HCT116 (cell line): ENCODE measurements at regions not wholly inside any gene's neighbourhood (a gene's known extent, or its start where the extent isn't known, plus 50 kb on each side); places are given as distances from the start of the nearest gene placed in this dataset.

Source experiments
- ATAC-seq: fragments of 200-7000 bp; cut with Tn5 transposase; 2 replicates; pipeline ENCODE4 v1.9.1; 2020; ENCODE audit warnings: mild to moderate bottlenecking, moderate library complexity
- BruUV-seq: library from RNA; stranded (reverse); fragments of 400-500 nt; replicated peaks from 2 replicates; lab custom pipeline; 2021; lab: Mats Ljungman, UMichigan
- CTCF ChIA-PET: fragments of 300-600 bp; sonication (Branson Sonifier 250); formaldehyde crosslinking; loops from one replicate; lab custom pipeline; 2021; ENCODE audit warnings: antibody characterized with exemption; lab: Charles Lee
- POLR2A ChIA-PET: fragments of 300-600, 350-600 bp; sonication (Branson Sonifier 250); formaldehyde crosslinking; loops from one replicate; lab custom pipeline; 2021; ENCODE audit warnings: antibody characterized with exemption; lab: Charles Lee
- RAD21 ChIA-PET, 2 experiments: fragments of 300-600 bp; sonication (Branson Sonifier 250); formaldehyde crosslinking; loops; one replicate each; lab custom pipeline; 2023; ENCODE audit warnings: low total read pairs in 2 of 2; ENCODE audit not compliant: uncharacterized antibody in 2 of 2, unreplicated experiment in 2 of 2, low non-redundant PET in 1 of 2; lab: Charles Lee
- DNase-seq: peaks from one replicate; pipeline ENCODE4 v3.0.0-alpha.2; 2010; ENCODE audit warnings: low read depth, low spot score
- H2AFZ ChIP-seq: fragments of 200-600 bp; shearing (Covaris generic), sonication (generic); 2 replicates; pipeline ENCODE4 v1.6.1; 2017; ENCODE audit warnings: low read depth, mixed run types, mixed read lengths, antibody characterized with exemption, low read length; ENCODE audit not compliant: poor library complexity, severe bottlenecking
- H3K27ac ChIP-seq: 2 replicates; pipeline ENCODE4 v1.5.1; 2012; ENCODE audit warnings: low read depth, low read length
- H3K27me3 ChIP-seq: fragments of 200-600 bp; sonication (generic); 2 replicates; pipeline ENCODE4 v1.6.1; 2016; ENCODE audit warnings: mixed run types, low read length, mixed read lengths; ENCODE audit not compliant: insufficient read depth
- H3K36me3 ChIP-seq, 2 experiments: fragments of 200-500 bp in 1 of 2; fragments of 200-600 bp in 1 of 2; sonication (Bioruptor generic) in 1 of 2; sonication (generic) in 1 of 2; 2 replicates each; pipeline versions ENCODE4 v1.5.1 to v1.6.1; 2014 to 2016; ENCODE audit warnings: low read length in 2 of 2, inconsistent platforms in 1 of 2, mixed read lengths in 1 of 2, mixed run types in 1 of 2; ENCODE audit not compliant: insufficient read depth in 2 of 2, control insufficient read depth in 1 of 2
- H3K4me1 ChIP-seq, 2 experiments: fragments of 200-600 bp in 1 of 2; sonication (generic) in 1 of 2; 2 replicates each; pipeline versions ENCODE4 v1.5.1 to v1.6.1; 2012 to 2017; ENCODE audit warnings: low read length in 2 of 2, inconsistent platforms in 1 of 2, mild to moderate bottlenecking in 1 of 2, mixed read lengths in 1 of 2, mixed run types in 1 of 2, moderate library complexity in 1 of 2; ENCODE audit not compliant: insufficient read depth in 2 of 2, control insufficient read depth in 1 of 2
- H3K4me2 ChIP-seq: fragments of 200-600 bp; sonication (generic); 2 replicates; pipeline ENCODE4 v1.6.1; 2017; ENCODE audit warnings: mixed run types, low read length, mixed read lengths
- H3K4me3 ChIP-seq, 2 experiments: fragments of 200-600 bp in 1 of 2; sonication (generic) in 1 of 2; replicated peaks in 1 of 2; 2 replicates each; pipeline ENCODE4 v1.5.1; 2011 to 2016; ENCODE audit warnings: low read length in 2 of 2, control low read depth in 1 of 2, low read depth in 1 of 2, mild to moderate bottlenecking in 1 of 2, mixed read lengths in 1 of 2, mixed run types in 1 of 2
- H3K79me2 ChIP-seq: fragments of 200-600 bp; sonication (generic); 2 replicates; pipeline ENCODE4 v1.6.1; 2017; ENCODE audit warnings: mild to moderate bottlenecking, mixed run types, low read length, moderate library complexity, mixed read lengths; ENCODE audit not compliant: insufficient read depth
- H3K9ac ChIP-seq: fragments of 200-600 bp; sonication (generic); 2 replicates; pipeline ENCODE4 v1.6.1; 2016; ENCODE audit warnings: low read length, mixed read lengths
- H3K9me2 ChIP-seq: fragments of 200-600 bp; sonication (generic), shearing (Covaris generic); 2 replicates; pipeline ENCODE4 v1.6.1; 2017; ENCODE audit warnings: mixed run types, mild to moderate bottlenecking, moderate library complexity; ENCODE audit not compliant: insufficient read depth
- H3K9me3 ChIP-seq, 2 experiments: fragments of 200-500 bp in 1 of 2; fragments of 200-600 bp in 1 of 2; sonication (Bioruptor generic) in 1 of 2; sonication (generic) in 1 of 2; 2 replicates each; pipeline ENCODE4 v1.6.1; 2014 to 2017; ENCODE audit warnings: low read length in 2 of 2, mixed read lengths in 2 of 2, inconsistent platforms in 1 of 2, low read depth in 1 of 2, mild to moderate bottlenecking in 1 of 2, mixed run types in 1 of 2, moderate library complexity in 1 of 2; ENCODE audit not compliant: control insufficient read depth in 1 of 2, insufficient read depth in 1 of 2
- H4K20me1 ChIP-seq: fragments of 200-600 bp; sonication (generic), shearing (Covaris generic); 2 replicates; pipeline ENCODE4 v1.6.1; 2017; ENCODE audit warnings: mixed run types, mild to moderate bottlenecking, moderate library complexity; ENCODE audit not compliant: insufficient read depth
- CBX3 ChIP-seq: IDR thresholded peaks from 2 replicates; pipeline ENCODE4 v1.6.1; 2012; ENCODE audit warnings: low read depth
- CEBPB ChIP-seq: IDR thresholded peaks from 2 replicates; pipeline ENCODE4 v1.6.1; 2012; ENCODE audit warnings: low read depth
- EGR1 ChIP-seq: IDR thresholded peaks from 2 replicates; pipeline ENCODE4 v1.6.1; 2012; ENCODE audit warnings: low read depth
- ELF1 ChIP-seq: IDR thresholded peaks from 2 replicates; pipeline ENCODE4 v1.6.1; 2012; ENCODE audit warnings: low read depth, borderline replicate concordance
- EZH2 ChIP-seq: fragments of 200-600 bp; sonication (generic); IDR thresholded peaks from 2 replicates; pipeline ENCODE4 v1.6.1; 2017; ENCODE audit warnings: antibody characterized with exemption, mixed run types
- EZH2phosphoT487 ChIP-seq: fragments of 200-600 bp; IDR thresholded peaks from 2 replicates; pipeline ENCODE4 v1.6.1; 2018; ENCODE audit warnings: antibody characterized with exemption, borderline replicate concordance
- FOSL1 ChIP-seq: IDR thresholded peaks from 2 replicates; pipeline ENCODE4 v1.6.1; 2012; ENCODE audit warnings: low read depth
- POLR2AphosphoS5 ChIP-seq: IDR thresholded peaks from 2 replicates; pipeline ENCODE4 v1.6.1; 2011; ENCODE audit warnings: mild to moderate bottlenecking, low read depth, low read length, moderate library complexity
- SIN3A ChIP-seq: IDR thresholded peaks from 2 replicates; pipeline ENCODE4 v1.6.1; 2012; ENCODE audit warnings: low read depth
- SP1 ChIP-seq: IDR thresholded peaks from 2 replicates; pipeline ENCODE4 v1.6.1; 2012; ENCODE audit warnings: low read depth
- SRF ChIP-seq: IDR thresholded peaks from 2 replicates; pipeline ENCODE4 v1.6.1; 2012; ENCODE audit warnings: low read depth
- TCF7L2 ChIP-seq: IDR thresholded peaks from 2 replicates; pipeline ENCODE4 v1.7.0; 2011; ENCODE audit warnings: borderline replicate concordance, inconsistent platforms; ENCODE audit not compliant: insufficient read depth, insufficient read length; ENCODE audit errors: extremely low read depth
- intact Hi-C: fragments of 100-400 bp; cut with micrococcal nuclease; formaldehyde crosslinking; loops from 2 replicates; pipeline ENCODE4 v1.10.0; 2022
- TF ChIP-seq, protein P1 (sequence below): IDR thresholded peaks from 2 replicates; pipeline ENCODE4 v1.6.1; 2012
- TF ChIP-seq, protein P2 (sequence below), 3 experiments: fragments of 200-600 bp in 1 of 3; sonication (generic) in 1 of 3; IDR thresholded peaks in 2 of 3; conservative IDR thresholded peaks in 1 of 3; 2 replicates each; pipeline ENCODE4 v1.5.1; 2012 to 2017; ENCODE audit warnings: low read depth in 2 of 3, low read length in 2 of 3, antibody characterized with exemption in 1 of 3, borderline replicate concordance in 1 of 3, control low read depth in 1 of 3, mild to moderate bottlenecking in 1 of 3, mixed read lengths in 1 of 3, mixed run types in 1 of 3, moderate library complexity in 1 of 3; ENCODE audit not compliant: insufficient read depth in 1 of 3

DNA sequence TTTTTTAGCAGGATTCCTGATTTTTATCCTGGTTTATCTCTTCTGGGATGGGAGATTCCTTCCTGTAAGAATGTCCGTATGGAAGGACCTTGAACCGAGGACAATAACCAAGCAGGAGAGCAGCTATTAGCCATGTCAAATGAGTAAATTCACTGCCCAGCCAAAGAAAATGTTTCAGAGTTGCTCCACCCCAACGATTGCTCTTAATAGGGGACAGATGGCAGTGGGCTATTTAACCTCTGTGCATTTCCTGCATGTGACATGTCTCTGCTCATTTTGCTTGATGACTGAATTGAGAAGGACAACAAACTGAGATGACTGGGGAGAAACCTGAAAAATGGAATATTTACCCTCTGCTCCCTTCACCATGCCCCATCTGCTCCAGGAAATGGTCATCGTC is 479.9 kb upstream of the ZNF462 start:
- H3K36me3 ChIP-seq, result no peaks in the 10 kb centered on the region
- H3K4me2 ChIP-seq, result no peak overlapping the region
- no peak overlapping the region for H2AFZ ChIP-seq
- H3K27me3 ChIP-seq, result peaks cover 3% of the 10 kb centered on the region; the same call in 1 of the 2 replicates
- H3K79me2 ChIP-seq, result no peaks in the 10 kb centered on the region
- H3K4me3 ChIP-seq, result no peak overlapping the region
- H3K27ac ChIP-seq, result no peak overlapping the region
- no peak for TF ChIP-seq SP1
- TF ChIP-seq TCF7L2, result no peak
- TF ChIP-seq CBX3, result no peak
- no peaks in the 10 kb centered on the region for H3K4me1 ChIP-seq
- ChIA-PET POLR2A (no interaction called here), CTCF (no interaction called here), RAD21 (no interaction called here)
- ATAC-seq, result no peak
- H4K20me1 ChIP-seq, result no peaks in the 10 kb centered on the region
- BruUV-seq, result no TSS peak
- intact Hi-C loops, result no loop called here
- H3K9me2 ChIP-seq, result no peaks in the 10 kb centered on the region
- no peak for DNase-seq
- H3K9ac ChIP-seq, result no peak overlapping the region
- no peaks in the 10 kb centered on the region for H3K9me3 ChIP-seq

DNA sequence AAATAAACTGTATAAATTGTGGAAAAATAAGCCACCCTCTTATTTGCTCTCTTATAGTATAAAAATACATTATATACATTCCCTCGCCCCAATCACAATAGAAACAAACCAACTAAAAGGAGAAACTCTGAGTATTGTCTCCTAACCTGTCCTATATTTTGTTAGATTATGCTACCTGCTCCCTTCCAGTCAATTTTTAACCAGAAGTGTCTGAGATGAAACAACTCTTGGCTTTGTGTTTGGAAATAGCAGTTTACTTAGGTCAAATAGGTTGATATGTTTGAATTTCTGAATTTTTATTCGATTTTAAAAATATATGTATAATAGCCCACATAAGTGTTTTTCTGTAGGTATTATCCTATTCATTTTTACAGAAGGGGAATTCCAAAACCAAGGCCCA is 475.0 kb upstream of the ZNF462 start:
- Histone ChIP-seq H3K4me3 (no peak overlapping the region), H2AFZ (no peak overlapping the region), H3K9ac (no peak overlapping the region), H3K36me3 (no peaks in the 10 kb centered on the region), H3K4me2 (no peak overlapping the region), H3K27ac (no peak overlapping the region), H3K79me2 (no peaks in the 10 kb centered on the region), H3K9me2 (no peaks in the 10 kb centered on the region), H3K27me3 (peaks cover 3% of the 10 kb centered on the region), H4K20me1 (no peaks in the 10 kb centered on the region), H3K9me3 (no peaks in the 10 kb centered on the region), H3K4me1 (no peaks in the 10 kb centered on the region)
- DNase-seq (no peak), ATAC-seq (no peak)
- RAD21 ChIA-PET, result no interaction called here
- CTCF ChIA-PET, result no interaction called here
- TF ChIP-seq SRF, result no peak
- no peak for TF ChIP-seq CEBPB
- no peak for TF ChIP-seq ELF1
- no peak for TF ChIP-seq TCF7L2
- TF ChIP-seq EGR1, result no peak
- TF ChIP-seq, protein P1, sequence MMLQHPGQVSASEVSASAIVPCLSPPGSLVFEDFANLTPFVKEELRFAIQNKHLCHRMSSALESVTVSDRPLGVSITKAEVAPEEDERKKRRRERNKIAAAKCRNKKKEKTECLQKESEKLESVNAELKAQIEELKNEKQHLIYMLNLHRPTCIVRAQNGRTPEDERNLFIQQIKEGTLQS, result no peak
- TF ChIP-seq, protein P2, sequence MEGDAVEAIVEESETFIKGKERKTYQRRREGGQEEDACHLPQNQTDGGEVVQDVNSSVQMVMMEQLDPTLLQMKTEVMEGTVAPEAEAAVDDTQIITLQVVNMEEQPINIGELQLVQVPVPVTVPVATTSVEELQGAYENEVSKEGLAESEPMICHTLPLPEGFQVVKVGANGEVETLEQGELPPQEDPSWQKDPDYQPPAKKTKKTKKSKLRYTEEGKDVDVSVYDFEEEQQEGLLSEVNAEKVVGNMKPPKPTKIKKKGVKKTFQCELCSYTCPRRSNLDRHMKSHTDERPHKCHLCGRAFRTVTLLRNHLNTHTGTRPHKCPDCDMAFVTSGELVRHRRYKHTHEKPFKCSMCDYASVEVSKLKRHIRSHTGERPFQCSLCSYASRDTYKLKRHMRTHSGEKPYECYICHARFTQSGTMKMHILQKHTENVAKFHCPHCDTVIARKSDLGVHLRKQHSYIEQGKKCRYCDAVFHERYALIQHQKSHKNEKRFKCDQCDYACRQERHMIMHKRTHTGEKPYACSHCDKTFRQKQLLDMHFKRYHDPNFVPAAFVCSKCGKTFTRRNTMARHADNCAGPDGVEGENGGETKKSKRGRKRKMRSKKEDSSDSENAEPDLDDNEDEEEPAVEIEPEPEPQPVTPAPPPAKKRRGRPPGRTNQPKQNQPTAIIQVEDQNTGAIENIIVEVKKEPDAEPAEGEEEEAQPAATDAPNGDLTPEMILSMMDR (IDR thresholded peaks at IDR 0.05 in 2 of 3, conservative IDR thresholded peaks at IDR 0.05 in 1 of 3; ENCODE audit: borderline replicate concordance in 1 of 3, insufficient read depth in 1 of 3, low read depth in 2 of 3, low read length in 2 of 3), result no peak
- TF ChIP-seq SP1, result no peak
- TF ChIP-seq POLR2AphosphoS5, result no peak
- TF ChIP-seq FOSL1, result no peak
- TF ChIP-seq EZH2, result no peak
- no peak for TF ChIP-seq EZH2phosphoT487
- no peak for TF ChIP-seq SIN3A
- BruUV-seq, result no TSS peak
- intact Hi-C loops, result no loop called here
- POLR2A ChIA-PET, result no interaction called here
